B cell (primary cell): ENCODE measurements at regions not wholly inside any gene's neighbourhood (a gene's known extent, or its start where the extent isn't known, plus 50 kb on each side); places are given as distances from the start of the nearest gene placed in this dataset.

Experiments
- ATAC-seq: fragments of 200-7000 bp; cut with Tn5 transposase; one replicate; pipeline ENCODE4 v1.10.0; 2021; ENCODE audit warnings: low read depth, mild to moderate bottlenecking, moderate number of reproducible peaks, moderate library complexity
- CTCF ChIA-PET: fragments of 350-600 bp; sonication (Branson Sonifier 250); formaldehyde crosslinking; loops from one replicate; lab custom pipeline; 2021; ENCODE audit warnings: antibody characterized with exemption, inconsistent platforms; lab: Charles Lee
- POLR2A ChIA-PET: fragments of 350-600 bp; sonication (Branson Sonifier 250); formaldehyde crosslinking; loops from one replicate; lab custom pipeline; 2021; ENCODE audit warnings: antibody characterized with exemption; lab: Charles Lee
- DNase-seq: peaks from one replicate; pipeline ENCODE4 v3.0.0; 2013
- H2AFZ ChIP-seq: 2 replicates; pipeline ENCODE4 v1.6.1; 2012; ENCODE audit warnings: mild to moderate bottlenecking, low read depth, low read length; ENCODE audit not compliant: insufficient read depth, poor library complexity, severe bottlenecking
- H3K27ac ChIP-seq, 2 donors: 1 replicate in 1 of 2; 2 replicates in 1 of 2; pipeline ENCODE4 v1.5.1; 2012 to 2013; ENCODE audit warnings: low read length in 2 of 2, mild to moderate bottlenecking in 2 of 2, moderate library complexity in 1 of 2
- H3K27me3 ChIP-seq, 4 experiments: fragments of 200-600 bp in 1 of 4; sonication (generic) in 1 of 4; replicated peaks in 1 of 4; 1 replicate in 2 of 4; 2 replicates in 2 of 4; pipeline versions ENCODE4 v1.6.1 to v1.7.0; 2013 to 2016; ENCODE audit warnings: low read length in 3 of 4, mild to moderate bottlenecking in 2 of 4, mixed read lengths in 1 of 4, moderate library complexity in 1 of 4; ENCODE audit not compliant: insufficient read depth in 4 of 4, control insufficient read depth in 3 of 4; ENCODE audit errors: control extremely low read depth in 1 of 4
- H3K36me3 ChIP-seq, 2 experiments: replicated peaks in 1 of 2; 1 replicate in 1 of 2; 2 replicates in 1 of 2; pipeline versions ENCODE4 v1.6.1 to v1.7.1; 2013; ENCODE audit warnings: low read length in 1 of 2; ENCODE audit not compliant: insufficient read depth in 2 of 2, control insufficient read depth in 1 of 2; ENCODE audit errors: control extremely low read depth in 1 of 2, extremely low read depth in 1 of 2
- H3K4me1 ChIP-seq, 2 donors: fragments of 200-600 bp in 1 of 2; sonication (generic) in 1 of 2; 1 replicate in 1 of 2; 2 replicates in 1 of 2; pipeline versions ENCODE4 v1.5.1 to v1.6.1; 2013 to 2017; ENCODE audit warnings: low read length in 2 of 2; ENCODE audit not compliant: control insufficient read depth in 2 of 2, insufficient read depth in 2 of 2
- H3K4me2 ChIP-seq: replicated peaks from 2 replicates; pipeline ENCODE3; 2012; ENCODE audit warnings: mild to moderate bottlenecking, low read depth, low read length; ENCODE audit not compliant: poor library complexity, severe bottlenecking
- H3K4me3 ChIP-seq, 5 experiments: fragments of 200-600 bp in 1 of 5; sonication (generic) in 1 of 5; 1 replicate in 3 of 5; 2 replicates in 2 of 5; pipeline versions ENCODE4 v1.5.1 to v1.7.0; 2011 to 2016; ENCODE audit warnings: low read length in 4 of 5, mild to moderate bottlenecking in 4 of 5, low read depth in 2 of 5, control low read depth in 1 of 5, moderate library complexity in 1 of 5; ENCODE audit not compliant: insufficient read depth in 1 of 5; ENCODE audit errors: control extremely low read depth in 1 of 5, extremely low read depth in 1 of 5
- H3K79me2 ChIP-seq: fragments of 200-600 bp; sonication (generic); one replicate; pipeline ENCODE4 v1.6.0; 2016; ENCODE audit warnings: low read length; ENCODE audit not compliant: control insufficient read depth, insufficient read depth
- H3K9ac ChIP-seq: fragments of 200-600 bp; sonication (generic); 2 replicates; pipeline ENCODE4 v1.6.1; 2017; ENCODE audit warnings: mild to moderate bottlenecking, low read length, moderate library complexity
- H3K9me3 ChIP-seq, 3 donors: one replicate each; pipeline versions ENCODE4 v1.6.1 to v1.7.1; 2013; ENCODE audit warnings: low read length in 2 of 3; ENCODE audit not compliant: control insufficient read depth in 2 of 3, insufficient read depth in 1 of 3; ENCODE audit errors: control extremely low read depth in 1 of 3
- H4K20me1 ChIP-seq: 2 replicates; pipeline ENCODE4 v1.6.0; 2012; ENCODE audit warnings: mild to moderate bottlenecking, low read length; ENCODE audit not compliant: insufficient read depth, control insufficient read depth, poor library complexity, severe bottlenecking
- H3K27ac Mint-ChIP-seq: one replicate; pipeline ENCODE4 v1.8.0; 2021; ENCODE audit warnings: mixed read lengths
- H3K27me3 Mint-ChIP-seq: one replicate; pipeline ENCODE4 v1.8.0; 2021; ENCODE audit warnings: mixed read lengths
- H3K4me1 Mint-ChIP-seq: one replicate; pipeline ENCODE4 v1.8.0; 2021; ENCODE audit warnings: mixed read lengths
- H3K4me3 Mint-ChIP-seq: one replicate; pipeline ENCODE4 v1.8.0; 2021; ENCODE audit warnings: mixed read lengths
- H3K9me3 Mint-ChIP-seq: one replicate; pipeline ENCODE4 v1.8.0; 2022; ENCODE audit warnings: mixed read lengths; ENCODE audit not compliant: insufficient read depth
- CTCF ChIP-seq: fragments of 200-600 bp; IDR thresholded peaks from one replicate; pipeline ENCODE4 v1.8.0; 2022; ENCODE audit warnings: antibody characterized with exemption, mild to moderate bottlenecking
- EZH2 ChIP-seq: IDR thresholded peaks from 2 replicates; pipeline ENCODE4 v1.6.1; 2012; ENCODE audit warnings: borderline replicate concordance, low read depth, mild to moderate bottlenecking, moderate library complexity, low read length; ENCODE audit not compliant: insufficient read depth, poor library complexity, severe bottlenecking
- WGBS: methylation state at CpG from one replicate; pipeline ENCODE4 v1.1.5; 2013; ENCODE audit warnings: missing lambda C conversion rate; ENCODE audit not compliant: insufficient coverage; 5-methylcytosine and 5-hydroxymethylcytosine counted together
- intact Hi-C: fragments of 100-400 bp; cut with micrococcal nuclease; formaldehyde crosslinking; loops from one replicate; pipeline ENCODE4 v1.10.0; 2022

DNA sequence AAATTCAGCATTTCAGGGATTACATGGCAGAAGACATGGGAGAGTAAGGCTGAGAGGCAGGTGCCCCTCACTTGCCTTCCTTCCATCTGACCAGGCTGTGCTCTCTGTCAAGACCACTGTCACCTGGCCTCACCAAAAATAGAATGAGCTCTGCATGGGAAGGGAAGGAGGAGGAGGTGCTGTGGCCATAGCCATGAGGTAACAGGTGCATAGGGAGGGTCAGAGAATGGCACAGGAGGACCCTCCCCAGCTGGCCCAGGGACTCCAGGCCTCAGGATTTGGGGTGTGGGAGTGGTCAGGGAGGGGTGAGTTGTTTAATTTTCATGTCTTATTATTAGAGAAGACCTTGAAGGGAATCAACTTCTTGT lies 192.3 kb downstream of the FCRL5 start:
- H3K9me3 ChIP-seq: no peaks in the 10 kb centered on the region
- H3K79me2 ChIP-seq: no peaks in the 10 kb centered on the region
- TF ChIP-seq EZH2: no peak
- no peak for TF ChIP-seq CTCF
- no peak overlapping the region for H3K27ac ChIP-seq
- Mint-ChIP-seq H3K4me1 (no peaks in the 10 kb centered on the region), H3K27ac (no peak overlapping the region), H3K4me3 (no peak overlapping the region), H3K9me3 (no peaks in the 10 kb centered on the region), H3K27me3 (no peaks in the 10 kb centered on the region)
- no peak overlapping the region for H3K9ac ChIP-seq
- ATAC-seq (no peak), DNase-seq (no peak)
- CTCF ChIA-PET: interaction anchor here (1.6 kb wide), 1 partner anchor 589 kb away, joined by 3 read pairs; no protein-coding TSS in a partner anchor
- no peaks in the 10 kb centered on the region for H3K27me3 ChIP-seq
- no peaks in the 10 kb centered on the region for H3K4me1 ChIP-seq
- H3K4me2 ChIP-seq: no peak overlapping the region
- no peaks in the 10 kb centered on the region for H3K36me3 ChIP-seq
- H4K20me1 ChIP-seq: no peaks in the 10 kb centered on the region
- POLR2A ChIA-PET: no interaction called here
- intact Hi-C loops: no loop called here
- H3K4me3 ChIP-seq: no peak overlapping the region
- no peak overlapping the region for H2AFZ ChIP-seq

DNA sequence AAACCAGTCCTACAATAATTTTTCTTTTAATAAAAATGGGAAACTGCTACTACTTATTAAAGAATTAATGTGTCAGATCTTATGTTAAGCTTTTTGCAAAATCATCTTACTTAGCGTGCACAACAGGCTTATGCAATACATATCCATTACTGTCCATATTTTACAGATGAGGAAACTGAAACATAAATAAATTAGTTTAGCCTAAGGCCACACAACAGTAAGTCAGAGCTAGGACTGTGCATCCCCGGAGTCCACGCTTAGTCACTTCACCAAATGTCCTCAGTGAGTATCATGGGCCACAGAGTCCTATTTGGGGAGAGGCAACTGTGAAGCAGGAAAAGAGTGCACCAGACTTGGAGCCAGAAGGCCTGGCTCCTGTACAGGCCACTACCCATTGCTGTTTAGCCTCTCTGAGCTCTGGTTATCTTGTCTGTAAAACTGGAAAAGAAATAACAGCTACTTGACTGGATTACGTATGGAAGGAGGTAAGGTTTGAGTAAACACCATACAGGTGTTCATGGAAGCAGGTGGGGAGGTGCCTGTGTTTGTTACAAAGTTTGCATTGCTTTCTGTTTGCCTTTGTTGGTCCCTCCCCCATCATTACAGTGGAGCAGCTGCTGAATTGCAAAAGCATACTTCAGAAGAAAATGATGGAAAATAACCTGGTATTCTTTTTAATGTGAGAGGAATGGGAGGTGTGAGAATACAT lies 192.8 kb downstream of the FCRL5 start:
- no peak for TF ChIP-seq EZH2
- no peak for TF ChIP-seq CTCF
- Histone ChIP-seq H3K27me3 (peaks cover 0 to 2% (median under 1%) of the 10 kb centered on the region in 4 experiments), H2AFZ (no peak overlapping the region), H3K9me3 (no peaks in the 10 kb centered on the region), H3K79me2 (no peaks in the 10 kb centered on the region), H3K4me1 (no peaks in the 10 kb centered on the region), H3K27ac (no peak overlapping the region), H3K4me3 (no peak overlapping the region), H3K36me3 (no peaks in the 10 kb centered on the region), H3K4me2 (no peak overlapping the region), H3K9ac (no peak overlapping the region), H4K20me1 (no peaks in the 10 kb centered on the region)
- Mint-ChIP-seq H3K4me1 (no peaks in the 10 kb centered on the region), H3K4me3 (no peak overlapping the region), H3K27me3 (no peaks in the 10 kb centered on the region), H3K27ac (no peak overlapping the region), H3K9me3 (no peaks in the 10 kb centered on the region)
- WGBS: 100% methylated on average over 2 of the region's 4 CpGs
- DNase-seq: no peak
- intact Hi-C loops: no loop called here
- POLR2A ChIA-PET: no interaction called here
- CTCF ChIA-PET: interaction anchor here (1.6 kb wide), 1 partner anchor 589 kb away, joined by 3 read pairs; no protein-coding TSS in a partner anchor
- no peak for ATAC-seq
